BLaER1 (cell line): ENCODE measurements at regions not wholly inside any gene's neighbourhood (a gene's known extent, or its start where the extent isn't known, plus 50 kb on each side); places are given as distances from the start of the nearest gene placed in this dataset.

Experiments used
- H3K27ac ChIP-seq: shearing (Covaris generic); formaldehyde crosslinking; 2 replicates; pipeline ENCODE4 v1.8.1; 2022
- H3K27me3 ChIP-seq: shearing (Covaris generic); formaldehyde crosslinking; 2 replicates; pipeline ENCODE4 v1.8.1; 2022
- H3K36me3 ChIP-seq: shearing (Covaris generic); formaldehyde crosslinking; 2 replicates; pipeline ENCODE4 v1.8.1; 2022
- H3K4me1 ChIP-seq: shearing (Covaris generic); formaldehyde crosslinking; 2 replicates; pipeline ENCODE4 v1.8.1; 2022
- H3K4me2 ChIP-seq: shearing (Covaris generic); formaldehyde crosslinking; 2 replicates; pipeline ENCODE4 v1.8.1; 2022
- H3K4me3 ChIP-seq: shearing (Covaris generic); formaldehyde crosslinking; 2 replicates; pipeline ENCODE4 v1.8.1; 2022
- H3K9ac ChIP-seq: shearing (Covaris generic); formaldehyde crosslinking; 2 replicates; pipeline ENCODE4 v1.8.1; 2022
- H3K9me3 ChIP-seq: shearing (Covaris generic); formaldehyde crosslinking; 2 replicates; pipeline ENCODE4 v1.8.1; 2022
- H4K20me1 ChIP-seq: shearing (Covaris generic); formaldehyde crosslinking; 2 replicates; pipeline ENCODE4 v1.8.1; 2022
- Cebpa-rat ChIP-seq: shearing (Covaris generic); IDR thresholded peaks from 2 replicates; pipeline ENCODE4 v1.8.1; 2022

- Histone ChIP-seq H3K9ac (no peak overlapping the region), H3K27me3 (peaks cover 29% of the 10 kb centered on the region), H3K9me3 (no peaks in the 10 kb centered on the region), H3K27ac (no peak overlapping the region), H4K20me1 (no peaks in the 10 kb centered on the region), H3K4me3 (no peak overlapping the region), H3K36me3 (no peaks in the 10 kb centered on the region), H3K4me1 (no peaks in the 10 kb centered on the region), H3K4me2 (no peak overlapping the region)
- no peak for TF ChIP-seq Cebpa-rat
These were observed 333.8 kb upstream of the GRIA3 start for GRCh38 chrX:122850326-122850725.

- no peak overlapping the region for H3K27ac ChIP-seq
- H3K4me3 ChIP-seq, result no peak overlapping the region
- no peaks in the 10 kb centered on the region for H4K20me1 ChIP-seq
- H3K36me3 ChIP-seq, result no peaks in the 10 kb centered on the region
- H3K4me1 ChIP-seq, result no peaks in the 10 kb centered on the region
- H3K27me3 ChIP-seq, result peaks cover 30% of the 10 kb centered on the region
- no peaks in the 10 kb centered on the region for H3K9me3 ChIP-seq
- H3K4me2 ChIP-seq, result no peak overlapping the region
- H3K9ac ChIP-seq, result no peak overlapping the region
- no peak for TF ChIP-seq Cebpa-rat
These were observed 327.9 kb upstream of the GRIA3 start for GRCh38 chrX:122856205-122856604.

- H3K36me3 ChIP-seq, result no peaks in the 10 kb centered on the region
- H3K9ac ChIP-seq, result no peak overlapping the region
- H3K27ac ChIP-seq, result no peak overlapping the region
- H3K4me1 ChIP-seq, result no peaks in the 10 kb centered on the region
- no peak for TF ChIP-seq Cebpa-rat
- no peak overlapping the region for H3K4me2 ChIP-seq
- H3K9me3 ChIP-seq, result no peaks in the 10 kb centered on the region
- H3K27me3 ChIP-seq, result peaks cover 16% of the 10 kb centered on the region; the same call in 1 of the 2 replicates
- no peaks in the 10 kb centered on the region for H4K20me1 ChIP-seq
- H3K4me3 ChIP-seq, result no peak overlapping the region
These were observed 326.3 kb upstream of the GRIA3 start for GRCh38 chrX:122857734-122858133.

GRCh38 chrX:122863067-122863466 is 321.0 kb upstream of the GRIA3 start:
- no peak for TF ChIP-seq Cebpa-rat
- no peak overlapping the region for H3K4me2 ChIP-seq
- H3K36me3 ChIP-seq, result no peaks in the 10 kb centered on the region
- peaks cover 31% of the 10 kb centered on the region for H3K27me3 ChIP-seq
- H3K9ac ChIP-seq, result no peak overlapping the region
- H3K9me3 ChIP-seq, result no peaks in the 10 kb centered on the region
- no peak overlapping the region for H3K4me3 ChIP-seq
- H3K27ac ChIP-seq, result no peak overlapping the region
- no peaks in the 10 kb centered on the region for H4K20me1 ChIP-seq
- no peaks in the 10 kb centered on the region for H3K4me1 ChIP-seq

GRCh38 chrX:122866532-122866931 is 317.5 kb upstream of the GRIA3 start:
- H3K36me3 ChIP-seq, result no peaks in the 10 kb centered on the region
- peaks cover 57% of the 10 kb centered on the region for H3K27me3 ChIP-seq
- no peaks in the 10 kb centered on the region for H3K9me3 ChIP-seq
- H4K20me1 ChIP-seq, result no peaks in the 10 kb centered on the region
- no peak overlapping the region for H3K9ac ChIP-seq
- H3K4me3 ChIP-seq, result no peak overlapping the region
- no peaks in the 10 kb centered on the region for H3K4me1 ChIP-seq
- H3K27ac ChIP-seq, result no peak overlapping the region
- H3K4me2 ChIP-seq, result no peak overlapping the region
- TF ChIP-seq Cebpa-rat, result no peak

- Histone ChIP-seq H3K9me3 (no peaks in the 10 kb centered on the region), H3K4me2 (no peak overlapping the region), H3K27ac (no peak overlapping the region), H3K4me3 (no peak overlapping the region), H3K36me3 (no peaks in the 10 kb centered on the region), H3K9ac (no peak overlapping the region), H4K20me1 (no peaks in the 10 kb centered on the region), H3K4me1 (no peaks in the 10 kb centered on the region), H3K27me3 (peaks cover 78% of the 10 kb centered on the region)
- no peak for TF ChIP-seq Cebpa-rat
These were observed 315.4 kb upstream of the GRIA3 start for GRCh38 chrX:122868631-122869030.

- Histone ChIP-seq H3K9ac (no peak overlapping the region), H3K9me3 (no peaks in the 10 kb centered on the region), H4K20me1 (no peaks in the 10 kb centered on the region), H3K4me2 (no peak overlapping the region), H3K36me3 (no peaks in the 10 kb centered on the region), H3K4me3 (no peak overlapping the region), H3K27ac (no peak overlapping the region), H3K4me1 (no peaks in the 10 kb centered on the region), H3K27me3 (peaks cover 83% of the 10 kb centered on the region)
- TF ChIP-seq Cebpa-rat, result no peak
These were observed 314.9 kb upstream of the GRIA3 start for GRCh38 chrX:122869171-122869570.

- H3K4me2 ChIP-seq, result no peak overlapping the region
- peaks cover 73% of the 10 kb centered on the region for H3K27me3 ChIP-seq
- no peak for TF ChIP-seq Cebpa-rat
- H4K20me1 ChIP-seq, result no peaks in the 10 kb centered on the region
- no peak overlapping the region for H3K27ac ChIP-seq
- no peak overlapping the region for H3K9ac ChIP-seq
- H3K9me3 ChIP-seq, result peaks cover 14% of the 10 kb centered on the region
- no peak overlapping the region for H3K4me3 ChIP-seq
- H3K4me1 ChIP-seq, result no peaks in the 10 kb centered on the region
- no peaks in the 10 kb centered on the region for H3K36me3 ChIP-seq
These were observed 305.8 kb upstream of the GRIA3 start for GRCh38 chrX:122878269-122878668.

GRCh38 chrX:122880952-122881351 is 303.1 kb upstream of the GRIA3 start:
- Histone ChIP-seq H3K36me3 (no peaks in the 10 kb centered on the region), H4K20me1 (no peaks in the 10 kb centered on the region), H3K9me3 (peaks cover 14% of the 10 kb centered on the region), H3K4me3 (no peak overlapping the region), H3K27ac (no peak overlapping the region), H3K4me2 (no peak overlapping the region), H3K27me3 (peaks cover 68% of the 10 kb centered on the region), H3K9ac (no peak overlapping the region), H3K4me1 (no peaks in the 10 kb centered on the region)
- no peak for TF ChIP-seq Cebpa-rat

GRCh38 chrX:122890729-122891128 is 293.3 kb upstream of the GRIA3 start:
- Histone ChIP-seq H3K36me3 (no peaks in the 10 kb centered on the region), H3K27ac (no peak overlapping the region), H3K4me2 (no peak overlapping the region), H3K4me3 (no peak overlapping the region), H3K9ac (no peak overlapping the region), H3K9me3 (no peaks in the 10 kb centered on the region), H3K4me1 (no peaks in the 10 kb centered on the region), H4K20me1 (no peaks in the 10 kb centered on the region), H3K27me3 (peaks cover 47% of the 10 kb centered on the region)
- TF ChIP-seq Cebpa-rat, result no peak

- Histone ChIP-seq H3K4me3 (no peak overlapping the region), H3K36me3 (no peaks in the 10 kb centered on the region), H3K27ac (no peak overlapping the region), H3K9me3 (peaks cover 32% of the 10 kb centered on the region), H3K4me2 (no peak overlapping the region), H3K9ac (no peak overlapping the region), H3K4me1 (no peaks in the 10 kb centered on the region), H4K20me1 (no peaks in the 10 kb centered on the region), H3K27me3 (peaks cover 77% of the 10 kb centered on the region)
- TF ChIP-seq Cebpa-rat, result no peak
These were observed 277.4 kb upstream of the GRIA3 start for GRCh38 chrX:122906726-122907125.
